ENCODE measurements at regions not wholly inside any gene's neighbourhood (a gene's known extent, or its start where the extent isn't known, plus 50 kb on each side); places are given as distances from the start of the nearest gene placed in this dataset.

- no peak for TF ChIP-seq CTCF (IDR thresholded peaks at IDR 0.05; ENCODE audit: low read depth, low read length)
- TF ChIP-seq EZH2phosphoT487 (IDR thresholded peaks at IDR 0.05; ENCODE audit: low read depth): no peak
Observed at GRCh38 chr3:35549690-35550089, 89.6 kb upstream of the ARPP21 start.
